ENCODE measurements at regions not wholly inside any gene's neighbourhood (a gene's known extent, or its start where the extent isn't known, plus 50 kb on each side); places are given as distances from the start of the nearest gene placed in this dataset.

GRCh38 chr7:131124867-131125266, 202.8 kb upstream of the MKLN1 start:
- Histone ChIP-seq H3K4me1 (ENCODE audit: control insufficient read depth in 2 of 2, insufficient read depth in 2 of 2, low read length in 2 of 2) (peaks cover 37 to 38% of the 10 kb centered on the region in 2 donors), H3K79me2 (ENCODE audit: control insufficient read depth, insufficient read depth, low read length) (no peaks in the 10 kb centered on the region), H3K9ac (ENCODE audit: low read length) (no peak overlapping the region), H3K27me3 (replicated peaks in 1 of 4; ENCODE audit: control extremely low read depth in 1 of 4, control insufficient read depth in 3 of 4, insufficient read depth in 4 of 4, low read length in 3 of 4) (no peaks in the 10 kb centered on the region), H3K9me3 (ENCODE audit: control extremely low read depth in 1 of 3, control insufficient read depth in 2 of 3, insufficient read depth in 1 of 3, low read length in 2 of 3) (peaks cover 0 to 3% (median 0%) of the 10 kb centered on the region in 3 donors), H3K27ac (ENCODE audit: low read length in 2 of 2) (peak overlapping the region; percentile 74 to 77), H4K20me1 (ENCODE audit: control insufficient read depth, insufficient read depth, low read length, poor library complexity, severe bottlenecking) (no peaks in the 10 kb centered on the region), H3K4me2 (replicated peaks; ENCODE audit: low read depth, low read length, poor library complexity, severe bottlenecking) (peak overlapping the region; percentile 52), H3K4me3 (ENCODE audit: control extremely low read depth in 1 of 5, extremely low read depth in 1 of 5, insufficient read depth in 1 of 5, low read depth in 2 of 5, low read length in 4 of 5) (no peak overlapping the region), H3K36me3 (replicated peaks in 1 of 2; ENCODE audit: control extremely low read depth in 1 of 2, control insufficient read depth in 1 of 2, extremely low read depth in 1 of 2, insufficient read depth in 2 of 2, low read length in 1 of 2) (no peaks in the 10 kb centered on the region), H2AFZ (ENCODE audit: insufficient read depth, low read depth, low read length, poor library complexity, severe bottlenecking) (no peak overlapping the region)
- intact Hi-C loops (cut with micrococcal nuclease): loop anchor here (1.0 kb wide), 1 partner anchor 17 kb away; no protein-coding TSS in a partner anchor
- Mint-ChIP-seq H3K27me3 (no peaks in the 10 kb centered on the region), H3K4me3 (no peak overlapping the region), H3K4me1 (peaks cover 39% of the 10 kb centered on the region), H3K9me3 (ENCODE audit: insufficient read depth) (no peaks in the 10 kb centered on the region), H3K27ac (peak overlapping the region; percentile 90)
- ChIA-PET POLR2A (interaction anchor here (1.1 to 4.7 kb wide), 3 partner anchors 16 to 67 kb away, joined by 3 to 104 read pairs (median 4); no protein-coding TSS in a partner anchor), CTCF (interaction anchor here (0.6 to 2.8 kb wide), 8 partner anchors 12 to 179 kb away, joined by 3 to 15 read pairs (median 5); no protein-coding TSS in a partner anchor)
- TF ChIP-seq CTCF (IDR thresholded peaks at IDR 0.05) (no peak), EZH2 (IDR thresholded peaks at IDR 0.05; ENCODE audit: borderline replicate concordance, insufficient read depth, low read depth, low read length, poor library complexity, severe bottlenecking) (no peak)
- WGBS (ENCODE audit: insufficient coverage): 100% methylated on average over 1 of the region's 3 CpGs
- DNase-seq: no peak
- ATAC-seq (ENCODE audit: low read depth): no peak

GRCh38 chr7:131130324-131130723, 197.4 kb upstream of the MKLN1 start:
- no peaks in the 10 kb centered on the region for H3K27me3 Mint-ChIP-seq
- Histone ChIP-seq H3K4me2 (replicated peaks; ENCODE audit: low read depth, low read length, poor library complexity, severe bottlenecking) (no peak overlapping the region), H4K20me1 (ENCODE audit: control insufficient read depth, insufficient read depth, low read length, poor library complexity, severe bottlenecking) (no peaks in the 10 kb centered on the region), H3K4me1 (ENCODE audit: control insufficient read depth in 2 of 2, insufficient read depth in 2 of 2, low read length in 2 of 2) (no peaks in the 10 kb centered on the region), H3K27ac (ENCODE audit: low read length in 2 of 2) (no peak overlapping the region), H3K36me3 (replicated peaks in 1 of 2; ENCODE audit: control extremely low read depth in 1 of 2, control insufficient read depth in 1 of 2, extremely low read depth in 1 of 2, insufficient read depth in 2 of 2, low read length in 1 of 2) (no peaks in the 10 kb centered on the region), H3K4me3 (ENCODE audit: control extremely low read depth in 1 of 5, extremely low read depth in 1 of 5, insufficient read depth in 1 of 5, low read depth in 2 of 5, low read length in 4 of 5) (no peak overlapping the region), H3K9me3 (ENCODE audit: control extremely low read depth in 1 of 3, control insufficient read depth in 2 of 3, insufficient read depth in 1 of 3, low read length in 2 of 3) (no peaks in the 10 kb centered on the region), H3K27me3 (replicated peaks in 1 of 4; ENCODE audit: control extremely low read depth in 1 of 4, control insufficient read depth in 3 of 4, insufficient read depth in 4 of 4, low read length in 3 of 4) (no peaks in the 10 kb centered on the region), H3K9ac (ENCODE audit: low read length) (no peak overlapping the region), H3K79me2 (ENCODE audit: control insufficient read depth, insufficient read depth, low read length) (no peaks in the 10 kb centered on the region), H2AFZ (ENCODE audit: insufficient read depth, low read depth, low read length, poor library complexity, severe bottlenecking) (no peak overlapping the region)
- no peaks in the 10 kb centered on the region for H3K4me1 Mint-ChIP-seq
- H3K9me3 Mint-ChIP-seq (ENCODE audit: insufficient read depth): no peaks in the 10 kb centered on the region
- intact Hi-C loops (cut with micrococcal nuclease): no loop called here
- ChIA-PET POLR2A (interaction anchor here (0.6 kb wide), 1 partner anchor 105 kb away, joined by 6 read pairs; no protein-coding TSS in a partner anchor), CTCF (no interaction called here)
- TF ChIP-seq CTCF (IDR thresholded peaks at IDR 0.05): no peak
- TF ChIP-seq EZH2 (IDR thresholded peaks at IDR 0.05; ENCODE audit: borderline replicate concordance, insufficient read depth, low read depth, low read length, poor library complexity, severe bottlenecking): no peak
- H3K4me3 Mint-ChIP-seq: no peak overlapping the region
- H3K27ac Mint-ChIP-seq: no peak overlapping the region
- WGBS (ENCODE audit: insufficient coverage): no CpG with 5 or more reads among the region's 4 CpGs
- ATAC-seq (ENCODE audit: low read depth): no peak
- no peak for DNase-seq

All from B cell (primary cell).